ENCODE measurements at regions not wholly inside any gene's neighbourhood (a gene's known extent, or its start where the extent isn't known, plus 50 kb on each side); places are given as distances from the start of the nearest gene placed in this dataset.

- no peak overlapping the region for H2AFZ ChIP-seq (ENCODE audit: low read depth, low read length, poor library complexity, severe bottlenecking)
- H3K27ac ChIP-seq (ENCODE audit: low read depth, low read length), result no peak overlapping the region
- H3K9ac ChIP-seq (ENCODE audit: low read length), result no peak overlapping the region
- H3K9me2 ChIP-seq (ENCODE audit: insufficient read depth), result no peaks in the 10 kb centered on the region
- no peaks in the 10 kb centered on the region for H3K79me2 ChIP-seq (ENCODE audit: insufficient read depth, low read length)
- intact Hi-C loops (cut with micrococcal nuclease), result no loop called here
- no peaks in the 10 kb centered on the region for H3K4me1 ChIP-seq (ENCODE audit: control insufficient read depth in 1 of 2, insufficient read depth in 2 of 2, low read length in 2 of 2)
- no peaks in the 10 kb centered on the region for H3K36me3 ChIP-seq (ENCODE audit: control insufficient read depth in 1 of 2, insufficient read depth in 2 of 2, low read length in 2 of 2)
- no peaks in the 10 kb centered on the region for H3K27me3 ChIP-seq (ENCODE audit: insufficient read depth, low read length)
- peaks cover 7 to 15% of the 10 kb centered on the region in 2 experiments; a peak in 2 of 4 replicates for H3K9me3 ChIP-seq (ENCODE audit: control insufficient read depth in 1 of 2, insufficient read depth in 1 of 2, low read depth in 1 of 2, low read length in 2 of 2)
- no TSS peak for BruUV-seq (replicated peaks)
- H4K20me1 ChIP-seq (ENCODE audit: insufficient read depth), result no peaks in the 10 kb centered on the region
- ChIA-PET RAD21 (ENCODE audit: low non-redundant PET in 1 of 2, low total read pairs in 2 of 2, uncharacterized antibody in 2 of 2, unreplicated experiment in 2 of 2) (no interaction called here), CTCF (no interaction called here), POLR2A (no interaction called here)
- no peak for DNase-seq (ENCODE audit: low read depth, low spot score)
- H3K4me2 ChIP-seq (ENCODE audit: low read length), result no peak overlapping the region
- TF ChIP-seq EZH2phosphoT487 (IDR thresholded peaks at IDR 0.05; ENCODE audit: borderline replicate concordance) (no peak), ZBTB33 (IDR thresholded peaks at IDR 0.05; ENCODE audit: extremely low read depth, insufficient replicate concordance, low read length) (no peak), ZFX (IDR thresholded peaks at IDR 0.05) (no peak), YY1 (IDR thresholded peaks at IDR 0.05; ENCODE audit: extremely low read depth, insufficient replicate concordance, low read depth, low read length) (no peak), TCF7L2 (IDR thresholded peaks at IDR 0.05; ENCODE audit: borderline replicate concordance, extremely low read depth, insufficient read depth, insufficient read length) (no peak), ELF1 (IDR thresholded peaks at IDR 0.05; ENCODE audit: borderline replicate concordance, low read depth) (no peak), FOSL1 (IDR thresholded peaks at IDR 0.05; ENCODE audit: low read depth) (no peak), RAD21 (IDR thresholded peaks at IDR 0.05; ENCODE audit: low read depth) (no peak), JUND (IDR thresholded peaks at IDR 0.05) (no peak), EGR1 (IDR thresholded peaks at IDR 0.05; ENCODE audit: low read depth) (no peak), SIN3A (IDR thresholded peaks at IDR 0.05; ENCODE audit: low read depth) (no peak), EZH2 (IDR thresholded peaks at IDR 0.05) (no peak), SRF (IDR thresholded peaks at IDR 0.05; ENCODE audit: low read depth) (no peak), CEBPB (IDR thresholded peaks at IDR 0.05; ENCODE audit: low read depth) (no peak), ZNF274 (IDR thresholded peaks at IDR 0.05; ENCODE audit: low read depth, low read length) (no peak), SP1 (IDR thresholded peaks at IDR 0.05; ENCODE audit: low read depth) (no peak), MAX (IDR thresholded peaks at IDR 0.05) (no peak)
- no peak overlapping the region for H3K4me3 ChIP-seq (replicated peaks in 1 of 2; ENCODE audit: low read depth in 1 of 2, low read length in 2 of 2)
- no peak for ATAC-seq
Observed at GRCh38 chr2:21892140-21892539, 768.4 kb downstream of the TDRD15 start.
